Right lobe of liver (tissue), 6 donors: ENCODE measurements at regions not wholly inside any gene's neighbourhood (a gene's known extent, or its start where the extent isn't known, plus 50 kb on each side); places are given as distances from the start of the nearest gene placed in this dataset.
A peak's percentile ranks its signal among the peaks of the same experiment; 100 is the strongest.

Experiments
- ATAC-seq, 4 donors: fragments of 200-7000 bp; cut with Tn5 transposase; one replicate each; pipeline ENCODE4 v1.9.1; 2020; ENCODE audit warnings: mild to moderate bottlenecking in 4 of 4, moderate library complexity in 4 of 4
- DNase-seq, 3 donors: peaks; one replicate each; pipeline ENCODE4 v3.0.0-alpha.2; 2020
- H3K27ac ChIP-seq, 3 donors: fragments of 200-600 bp; one replicate each; pipeline ENCODE4 v1.8.0; 2022
- H3K27me3 ChIP-seq, 2 donors: fragments of 200-600 bp; one replicate each; pipeline ENCODE4 v1.8.0; 2022
- H3K36me3 ChIP-seq, 4 donors: fragments of 200-600 bp; sonication (generic) in 1 of 4; one replicate each; pipeline versions ENCODE4 v1.5.1 to v1.8.0; 2017 to 2022; ENCODE audit warnings: control low read depth in 1 of 4
- H3K4me1 ChIP-seq, 4 donors: fragments of 200-600 bp; sonication (generic) in 1 of 4; one replicate each; pipeline versions ENCODE4 v1.5.1 to v1.8.0; 2017 to 2022; ENCODE audit warnings: control low read depth in 1 of 4
- H3K4me3 ChIP-seq, 3 donors: fragments of 200-600 bp; one replicate each; pipeline ENCODE4 v1.8.0; 2022
- H3K9me3 ChIP-seq, 4 donors: fragments of 200-600 bp; sonication (generic) in 1 of 4; one replicate each; pipeline versions ENCODE4 v1.5.1 to v1.8.0; 2017 to 2022; ENCODE audit warnings: control low read depth in 1 of 4
- CTCF ChIP-seq, 4 donors: fragments of 200-600 bp in 3 of 4; fragments of 450-650 bp in 1 of 4; IDR thresholded peaks; one replicate each; pipeline versions ENCODE4 v1.5.1 to v1.8.0; 2016 to 2022; ENCODE audit warnings: antibody characterized with exemption in 4 of 4, mild to moderate bottlenecking in 2 of 4
- POLR2A ChIP-seq: fragments of 450-650 bp; IDR thresholded peaks from one replicate; pipeline ENCODE4 v1.6.1; 2017; ENCODE audit warnings: antibody characterized with exemption, mild to moderate bottlenecking
- WGBS: methylation state at CpG from one replicate; pipeline ENCODE4 v1.1.6; 2018; ENCODE audit warnings: low coverage, low lambda C conversion rate; ENCODE audit not compliant: insufficient coverage; ENCODE audit errors: missing lambda C conversion rate; 5-methylcytosine and 5-hydroxymethylcytosine counted together
- intact Hi-C, 2 donors: fragments of 100-400 bp; cut with DNase I; formaldehyde crosslinking; loops; one replicate each; pipeline versions ENCODE4 v1.11.2 to v1.14.1; 2022
- donor health status: DM: no; HTN: yes; CAD: no.
- donor health status: DM: no; HTN: no; CAD: no.
- donor health status: DM: no; HTN: no; CAD: no.
- donor health status: DM: no; HTN: yes; CAD: no.
- donor health status: DM: no; HTN: yes; CAD: no.

GRCh38 chr9:79953908-79954307, 382.1 kb downstream of the TLE4 start:
- ATAC-seq, result no peak
- Histone ChIP-seq H3K36me3 (no peaks in the 10 kb centered on the region), H3K27ac (no peak overlapping the region), H3K9me3 (no peaks in the 10 kb centered on the region), H3K27me3 (no peaks in the 10 kb centered on the region), H3K4me1 (no peaks in the 10 kb centered on the region), H3K4me3 (no peak overlapping the region)
- DNase-seq, result no peak
- TF ChIP-seq POLR2A (no peak), CTCF (IDR thresholded peaks at IDR 0.05) (no peak)
- intact Hi-C loops, result no loop called here

- no peak overlapping the region for H3K27ac ChIP-seq
- TF ChIP-seq CTCF (IDR thresholded peaks at IDR 0.05), result no peak
- no peak for TF ChIP-seq POLR2A
- intact Hi-C loops, result no loop called here
- 45% methylated on average over 2 of the region's 2 CpGs for WGBS
- H3K9me3 ChIP-seq, result no peaks in the 10 kb centered on the region
- H3K27me3 ChIP-seq, result no peaks in the 10 kb centered on the region
- H3K36me3 ChIP-seq, result no peaks in the 10 kb centered on the region
- DNase-seq (no peak), ATAC-seq (no peak)
- no peak overlapping the region for H3K4me3 ChIP-seq
- no peaks in the 10 kb centered on the region for H3K4me1 ChIP-seq
These were observed 380.6 kb downstream of the TLE4 start for GRCh38 chr9:79952401-79952800.

GRCh38 chr9:79946712-79947111, 374.9 kb downstream of the TLE4 start:
- 68% methylated on average over 2 of the region's 2 CpGs for WGBS

GRCh38 chr9:79945495-79945894, 373.7 kb downstream of the TLE4 start:
- Histone ChIP-seq H3K9me3 (no peaks in the 10 kb centered on the region), H3K27me3 (no peaks in the 10 kb centered on the region), H3K27ac (no peak overlapping the region), H3K4me1 (no peaks in the 10 kb centered on the region), H3K4me3 (no peak overlapping the region), H3K36me3 (no peaks in the 10 kb centered on the region)
- no peak for ATAC-seq
- no peak for TF ChIP-seq POLR2A
- no peak for TF ChIP-seq CTCF (IDR thresholded peaks at IDR 0.05)
- intact Hi-C loops, result no loop called here
- DNase-seq, result no peak

More at GRCh38 chr9:79946712-79947111, 374.9 kb downstream of the TLE4 start:
- Histone ChIP-seq H3K27ac (no peak overlapping the region), H3K27me3 (no peaks in the 10 kb centered on the region), H3K36me3 (no peaks in the 10 kb centered on the region), H3K4me1 (no peaks in the 10 kb centered on the region), H3K9me3 (no peaks in the 10 kb centered on the region), H3K4me3 (no peak overlapping the region)
- TF ChIP-seq POLR2A (no peak), CTCF (IDR thresholded peaks at IDR 0.05) (no peak)
- no peak for DNase-seq
- peak in 1 of 4 donors; percentile 18 for ATAC-seq
- intact Hi-C loops, result no loop called here

GRCh38 chr9:79945016-79945415, 373.3 kb downstream of the TLE4 start:
- TF ChIP-seq CTCF (IDR thresholded peaks at IDR 0.05), result no peak
- no peak for TF ChIP-seq POLR2A
- H3K4me3 ChIP-seq, result no peak overlapping the region
- no peaks in the 10 kb centered on the region for H3K9me3 ChIP-seq
- ATAC-seq, result no peak
- 63% methylated on average over 1 of the region's 1 CpG for WGBS
- H3K27me3 ChIP-seq, result no peaks in the 10 kb centered on the region
- no peak overlapping the region for H3K27ac ChIP-seq
- DNase-seq, result no peak
- H3K4me1 ChIP-seq, result no peaks in the 10 kb centered on the region
- intact Hi-C loops, result no loop called here
- no peaks in the 10 kb centered on the region for H3K36me3 ChIP-seq
